Liver (tissue), 8 donors: ENCODE measurements at regions not wholly inside any gene's neighbourhood (a gene's known extent, or its start where the extent isn't known, plus 50 kb on each side); places are given as distances from the start of the nearest gene placed in this dataset.

Source experiments
- DNase-seq: peaks from one replicate; pipeline ENCODE4 v3.0.0-alpha.2; 2017; ENCODE audit warnings: low spot score
- H3K27ac ChIP-seq, 2 donors: one replicate each; pipeline ENCODE4 v1.7.0; 2013; ENCODE audit warnings: inconsistent platforms in 2 of 2, low read length in 2 of 2, control low read depth in 1 of 2, low read depth in 1 of 2, mild to moderate bottlenecking in 1 of 2
- H3K27me3 ChIP-seq, 4 donors: one replicate each; pipeline versions ENCODE4 v1.6.1 to v1.7.0; 2013; ENCODE audit warnings: low read length in 3 of 4, inconsistent platforms in 1 of 4, mild to moderate bottlenecking in 1 of 4, moderate library complexity in 1 of 4; ENCODE audit not compliant: control insufficient read depth in 4 of 4, insufficient read depth in 4 of 4
- H3K36me3 ChIP-seq, 4 donors: one replicate each; pipeline versions ENCODE4 v1.6.1 to v1.7.0; 2013; ENCODE audit warnings: low read length in 3 of 4, mild to moderate bottlenecking in 3 of 4, low read depth in 1 of 4, moderate library complexity in 1 of 4; ENCODE audit not compliant: control insufficient read depth in 4 of 4, insufficient read depth in 3 of 4
- H3K4me1 ChIP-seq, 4 donors: one replicate each; pipeline versions ENCODE4 v1.6.1 to v1.7.0; 2013; ENCODE audit warnings: low read length in 3 of 4, mild to moderate bottlenecking in 3 of 4, moderate library complexity in 1 of 4; ENCODE audit not compliant: control insufficient read depth in 4 of 4, insufficient read depth in 4 of 4
- H3K4me3 ChIP-seq, 3 donors: one replicate each; pipeline versions ENCODE4 v1.6.1 to v1.7.0; 2013; ENCODE audit warnings: low read length in 3 of 3, control low read depth in 1 of 3, low read depth in 1 of 3, mild to moderate bottlenecking in 1 of 3
- H3K9ac ChIP-seq, 2 donors: one replicate each; pipeline ENCODE4 v1.7.0; 2013; ENCODE audit warnings: low read length in 2 of 2, mild to moderate bottlenecking in 2 of 2, moderate library complexity in 2 of 2, control low read depth in 1 of 2, low read depth in 1 of 2
- H3K9me3 ChIP-seq, 4 donors: one replicate each; pipeline versions ENCODE4 v1.6.1 to v1.7.0; 2013; ENCODE audit warnings: low read length in 3 of 4; ENCODE audit not compliant: control insufficient read depth in 4 of 4
- CTCF ChIP-seq: fragments of 150-350 bp; IDR thresholded peaks from 2 replicates; pipeline ENCODE4 v1.5.1; 2017; ENCODE audit warnings: improper control_type of control experiment, low read depth, low read length; ENCODE audit not compliant: missing input control
- EGR1 ChIP-seq, 2 donors: IDR thresholded peaks; 2 replicates each; pipeline ENCODE4 v1.6.1; 2016 to 2018; ENCODE audit warnings: antibody characterized with exemption in 2 of 2, low read depth in 2 of 2
- FOXA1 ChIP-seq: IDR thresholded peaks from 2 replicates; pipeline ENCODE4 v1.6.1; 2016; ENCODE audit warnings: antibody characterized with exemption
- FOXA2 ChIP-seq: IDR thresholded peaks from 2 replicates; pipeline ENCODE4 v1.6.1; 2016; ENCODE audit warnings: antibody characterized with exemption
- GABPA ChIP-seq, 2 donors: IDR thresholded peaks in 1 of 2; conservative IDR thresholded peaks in 1 of 2; 2 replicates each; pipeline ENCODE4 v1.6.1; 2016; ENCODE audit warnings: antibody characterized with exemption in 2 of 2, mild to moderate bottlenecking in 1 of 2, moderate library complexity in 1 of 2
- HNF4A ChIP-seq, 2 donors: conservative IDR thresholded peaks; 2 replicates each; pipeline ENCODE4 v1.6.1; 2016; ENCODE audit warnings: antibody characterized with exemption in 2 of 2, mild to moderate bottlenecking in 2 of 2
- HNF4G ChIP-seq: IDR thresholded peaks from 2 replicates; pipeline ENCODE4 v1.6.1; 2016; ENCODE audit warnings: antibody characterized with exemption
- JUND ChIP-seq, 2 donors: IDR thresholded peaks; 2 replicates each; pipeline ENCODE4 v1.6.1; 2016; ENCODE audit warnings: antibody characterized with exemption in 2 of 2
- NR2F2 ChIP-seq: IDR thresholded peaks from 2 replicates; pipeline ENCODE4 v1.6.1; 2016; ENCODE audit warnings: antibody characterized with exemption
- RAD21 ChIP-seq, 2 donors: IDR thresholded peaks; 2 replicates each; pipeline ENCODE4 v1.6.1; 2016; ENCODE audit warnings: antibody characterized with exemption in 2 of 2, mild to moderate bottlenecking in 2 of 2
- RXRA ChIP-seq, 2 donors: IDR thresholded peaks; 2 replicates each; pipeline ENCODE4 v1.6.1; 2017 to 2018; ENCODE audit warnings: antibody characterized with exemption in 2 of 2, mild to moderate bottlenecking in 1 of 2
- SP1 ChIP-seq: IDR thresholded peaks from 2 replicates; pipeline ENCODE4 v1.6.1; 2018; ENCODE audit warnings: antibody characterized with exemption, mild to moderate bottlenecking
- TAF1 ChIP-seq: conservative IDR thresholded peaks from 2 replicates; pipeline ENCODE4 v1.6.1; 2016; ENCODE audit warnings: antibody characterized with exemption, mild to moderate bottlenecking
- YY1 ChIP-seq: IDR thresholded peaks from 2 replicates; pipeline ENCODE4 v1.6.1; 2016; ENCODE audit warnings: antibody characterized with exemption, mild to moderate bottlenecking
- WGBS: extraction: QIAGEN DNeasy Blood & Tissue Kit; methylation state at CpG from one replicate; pipeline ENCODE4 v1.1.7; 2013; 5-methylcytosine and 5-hydroxymethylcytosine counted together
- TF ChIP-seq, protein P1 (sequence below): IDR thresholded peaks from 2 replicates; pipeline ENCODE4 v1.6.1; 2016; ENCODE audit warnings: antibody characterized with exemption, mild to moderate bottlenecking
- TF ChIP-seq, protein P2 (sequence below): IDR thresholded peaks from 2 replicates; pipeline ENCODE4 v1.6.1; 2016; ENCODE audit warnings: antibody characterized with exemption
- TF ChIP-seq, protein P3 (sequence below): IDR thresholded peaks from 2 replicates; pipeline ENCODE4 v1.6.1; 2016; ENCODE audit warnings: antibody characterized with exemption
- donor health status: healthy.
- donor health status: healthy.
- donor health status: healthy.
- donor health status: healthy.
- donor health status: healthy.

DNA sequence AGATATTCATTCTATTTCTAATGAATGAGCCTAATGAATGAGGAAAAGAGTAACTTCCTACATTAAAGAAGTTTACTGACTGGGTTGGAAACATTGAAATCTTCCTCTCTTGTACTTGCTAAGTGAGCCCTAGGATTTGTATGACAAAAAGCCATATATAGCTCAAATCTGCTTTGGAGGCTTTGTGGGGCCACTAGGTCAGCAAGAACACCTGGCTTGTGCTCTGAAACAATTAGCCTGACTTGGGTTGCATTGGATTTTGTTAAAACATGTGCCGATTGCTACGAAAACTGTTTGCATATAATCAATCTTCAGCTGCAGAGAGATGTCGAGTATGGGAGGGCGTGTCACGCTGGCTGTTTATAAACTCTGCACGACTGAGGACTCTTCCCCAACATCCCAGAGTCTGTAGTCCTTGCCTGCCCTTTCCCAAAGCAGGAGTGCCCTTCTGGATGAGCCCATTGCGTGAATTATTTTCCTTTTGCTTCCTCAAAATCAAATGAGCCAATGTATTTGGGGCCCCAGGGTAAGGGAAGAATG is 684.8 kb downstream of the DHX35 start:
- WGBS: 82% methylated on average over 7 of the region's 7 CpGs
- no peak for TF ChIP-seq EGR1 (IDR thresholded peaks at IDR 0.05; ENCODE audit: low read depth in 2 of 2)
- no peak for TF ChIP-seq YY1
- no peak for TF ChIP-seq FOXA2
- TF ChIP-seq NR2F2: no peak
- no peak for TF ChIP-seq JUND (IDR thresholded peaks at IDR 0.05)
- Histone ChIP-seq H3K9ac (no peak overlapping the region), H3K36me3 (no peaks in the 10 kb centered on the region), H3K4me3 (no peak overlapping the region), H3K27ac (no peak overlapping the region), H3K9me3 (no peaks in the 10 kb centered on the region), H3K4me1 (peaks cover 0 to 17% (median 5%) of the 10 kb centered on the region in 4 donors), H3K27me3 (no peaks in the 10 kb centered on the region)
- DNase-seq: no peak

GRCh38 chr20:39645131-39645530 is 683.0 kb downstream of the DHX35 start:
- TF ChIP-seq YY1 (no peak), TAF1 (no peak), FOXA2 (no peak), GABPA (IDR thresholded peaks at IDR 0.05 in 1 of 2, conservative IDR thresholded peaks at IDR 0.05 in 1 of 2) (no peak), JUND (IDR thresholded peaks at IDR 0.05) (no peak), CTCF (no peak), SP1 (no peak), HNF4G (no peak), RAD21 (IDR thresholded peaks at IDR 0.05) (no peak), HNF4A (conservative IDR thresholded peaks at IDR 0.05) (no peak), FOXA1 (no peak), RXRA (IDR thresholded peaks at IDR 0.05) (no peak)
- TF ChIP-seq, protein P1, sequence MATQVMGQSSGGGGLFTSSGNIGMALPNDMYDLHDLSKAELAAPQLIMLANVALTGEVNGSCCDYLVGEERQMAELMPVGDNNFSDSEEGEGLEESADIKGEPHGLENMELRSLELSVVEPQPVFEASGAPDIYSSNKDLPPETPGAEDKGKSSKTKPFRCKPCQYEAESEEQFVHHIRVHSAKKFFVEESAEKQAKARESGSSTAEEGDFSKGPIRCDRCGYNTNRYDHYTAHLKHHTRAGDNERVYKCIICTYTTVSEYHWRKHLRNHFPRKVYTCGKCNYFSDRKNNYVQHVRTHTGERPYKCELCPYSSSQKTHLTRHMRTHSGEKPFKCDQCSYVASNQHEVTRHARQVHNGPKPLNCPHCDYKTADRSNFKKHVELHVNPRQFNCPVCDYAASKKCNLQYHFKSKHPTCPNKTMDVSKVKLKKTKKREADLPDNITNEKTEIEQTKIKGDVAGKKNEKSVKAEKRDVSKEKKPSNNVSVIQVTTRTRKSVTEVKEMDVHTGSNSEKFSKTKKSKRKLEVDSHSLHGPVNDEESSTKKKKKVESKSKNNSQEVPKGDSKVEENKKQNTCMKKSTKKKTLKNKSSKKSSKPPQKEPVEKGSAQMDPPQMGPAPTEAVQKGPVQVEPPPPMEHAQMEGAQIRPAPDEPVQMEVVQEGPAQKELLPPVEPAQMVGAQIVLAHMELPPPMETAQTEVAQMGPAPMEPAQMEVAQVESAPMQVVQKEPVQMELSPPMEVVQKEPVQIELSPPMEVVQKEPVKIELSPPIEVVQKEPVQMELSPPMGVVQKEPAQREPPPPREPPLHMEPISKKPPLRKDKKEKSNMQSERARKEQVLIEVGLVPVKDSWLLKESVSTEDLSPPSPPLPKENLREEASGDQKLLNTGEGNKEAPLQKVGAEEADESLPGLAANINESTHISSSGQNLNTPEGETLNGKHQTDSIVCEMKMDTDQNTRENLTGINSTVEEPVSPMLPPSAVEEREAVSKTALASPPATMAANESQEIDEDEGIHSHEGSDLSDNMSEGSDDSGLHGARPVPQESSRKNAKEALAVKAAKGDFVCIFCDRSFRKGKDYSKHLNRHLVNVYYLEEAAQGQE: no peak
- Histone ChIP-seq H3K4me1 (peaks cover 0 to 17% (median 5%) of the 10 kb centered on the region in 4 donors), H3K36me3 (no peaks in the 10 kb centered on the region), H3K9ac (no peak overlapping the region), H3K27me3 (no peaks in the 10 kb centered on the region), H3K9me3 (no peaks in the 10 kb centered on the region), H3K4me3 (no peak overlapping the region), H3K27ac (no peak overlapping the region)
- WGBS: 41% methylated on average over 3 of the region's 3 CpGs
- DNase-seq: no peak

- no peaks in the 10 kb centered on the region for H3K9me3 ChIP-seq
- H3K4me3 ChIP-seq: no peak overlapping the region
- H3K27me3 ChIP-seq: no peaks in the 10 kb centered on the region
- no peak for DNase-seq
- H3K36me3 ChIP-seq: no peaks in the 10 kb centered on the region
- 66% methylated on average over 1 of the region's 1 CpG for WGBS
- no peak overlapping the region for H3K9ac ChIP-seq
- H3K4me1 ChIP-seq: peaks cover 0 to 14% (median 5%) of the 10 kb centered on the region in 4 donors
- no peak overlapping the region for H3K27ac ChIP-seq
- TF ChIP-seq, protein P2, sequence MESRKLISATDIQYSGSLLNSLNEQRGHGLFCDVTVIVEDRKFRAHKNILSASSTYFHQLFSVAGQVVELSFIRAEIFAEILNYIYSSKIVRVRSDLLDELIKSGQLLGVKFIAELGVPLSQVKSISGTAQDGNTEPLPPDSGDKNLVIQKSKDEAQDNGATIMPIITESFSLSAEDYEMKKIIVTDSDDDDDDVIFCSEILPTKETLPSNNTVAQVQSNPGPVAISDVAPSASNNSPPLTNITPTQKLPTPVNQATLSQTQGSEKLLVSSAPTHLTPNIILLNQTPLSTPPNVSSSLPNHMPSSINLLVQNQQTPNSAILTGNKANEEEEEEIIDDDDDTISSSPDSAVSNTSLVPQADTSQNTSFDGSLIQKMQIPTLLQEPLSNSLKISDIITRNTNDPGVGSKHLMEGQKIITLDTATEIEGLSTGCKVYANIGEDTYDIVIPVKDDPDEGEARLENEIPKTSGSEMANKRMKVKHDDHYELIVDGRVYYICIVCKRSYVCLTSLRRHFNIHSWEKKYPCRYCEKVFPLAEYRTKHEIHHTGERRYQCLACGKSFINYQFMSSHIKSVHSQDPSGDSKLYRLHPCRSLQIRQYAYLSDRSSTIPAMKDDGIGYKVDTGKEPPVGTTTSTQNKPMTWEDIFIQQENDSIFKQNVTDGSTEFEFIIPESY: no peak
- TF ChIP-seq CTCF: no peak
- no peak for TF ChIP-seq FOXA2
- TF ChIP-seq NR2F2: no peak
- TF ChIP-seq GABPA (IDR thresholded peaks at IDR 0.05 in 1 of 2, conservative IDR thresholded peaks at IDR 0.05 in 1 of 2): no peak
- TF ChIP-seq RAD21 (IDR thresholded peaks at IDR 0.05): no peak
- TF ChIP-seq YY1: no peak
- no peak for TF ChIP-seq RXRA (IDR thresholded peaks at IDR 0.05)
- TF ChIP-seq HNF4G: no peak
- TF ChIP-seq, protein P3, sequence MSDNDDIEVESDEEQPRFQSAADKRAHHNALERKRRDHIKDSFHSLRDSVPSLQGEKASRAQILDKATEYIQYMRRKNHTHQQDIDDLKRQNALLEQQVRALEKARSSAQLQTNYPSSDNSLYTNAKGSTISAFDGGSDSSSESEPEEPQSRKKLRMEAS: no peak
- no peak for TF ChIP-seq FOXA1
- TF ChIP-seq HNF4A (conservative IDR thresholded peaks at IDR 0.05): no peak
- no peak for TF ChIP-seq TAF1
- no peak for TF ChIP-seq SP1
Measured at GRCh38 chr20:39643292-39643691, 681.1 kb downstream of the DHX35 start.
